ENCODE measurements at regions not wholly inside any gene's neighbourhood (a gene's known extent, or its start where the extent isn't known, plus 50 kb on each side); places are given as distances from the start of the nearest gene placed in this dataset.

DNA sequence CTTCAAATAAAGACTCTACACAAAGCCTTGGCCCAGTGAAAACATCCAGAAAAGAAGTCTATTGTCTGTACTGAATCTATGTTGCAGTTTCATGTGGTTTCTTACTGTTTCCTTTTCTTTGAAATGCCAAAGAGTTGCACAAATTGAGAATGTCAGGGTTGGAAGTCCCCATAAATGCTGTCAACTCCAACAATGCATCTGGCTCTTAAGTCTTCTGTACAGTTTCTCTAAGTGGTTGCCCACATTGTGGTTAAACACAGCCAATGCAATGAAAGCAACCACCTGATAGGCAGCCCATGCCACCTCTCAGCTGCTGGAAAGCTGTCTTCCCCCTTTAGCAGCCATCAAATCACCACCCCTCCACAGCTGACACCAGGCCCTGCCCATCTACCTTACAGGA lies 67.2 kb upstream of the C1GALT1C1 start:
- TF ChIP-seq EGR1 (IDR thresholded peaks at IDR 0.05) (no peak), TAF1 (IDR thresholded peaks at IDR 0.05; ENCODE audit: low read depth) (no peak), EP300 (IDR thresholded peaks at IDR 0.05; ENCODE audit: borderline replicate concordance) (no peak), TCF12 (IDR thresholded peaks at IDR 0.05; ENCODE audit: low read depth) (no peak), TEAD4 (IDR thresholded peaks at IDR 0.05) (no peak), RAD21 (IDR thresholded peaks at IDR 0.05; ENCODE audit: low read depth) (no peak), YY1 (IDR thresholded peaks at IDR 0.05; ENCODE audit: low read depth) (no peak)
- TF ChIP-seq, protein P1, sequence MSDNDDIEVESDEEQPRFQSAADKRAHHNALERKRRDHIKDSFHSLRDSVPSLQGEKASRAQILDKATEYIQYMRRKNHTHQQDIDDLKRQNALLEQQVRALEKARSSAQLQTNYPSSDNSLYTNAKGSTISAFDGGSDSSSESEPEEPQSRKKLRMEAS (IDR thresholded peaks at IDR 0.05): no peak
